ENCODE measurements at regions not wholly inside any gene's neighbourhood (a gene's known extent, or its start where the extent isn't known, plus 50 kb on each side); places are given as distances from the start of the nearest gene placed in this dataset.

DNA sequence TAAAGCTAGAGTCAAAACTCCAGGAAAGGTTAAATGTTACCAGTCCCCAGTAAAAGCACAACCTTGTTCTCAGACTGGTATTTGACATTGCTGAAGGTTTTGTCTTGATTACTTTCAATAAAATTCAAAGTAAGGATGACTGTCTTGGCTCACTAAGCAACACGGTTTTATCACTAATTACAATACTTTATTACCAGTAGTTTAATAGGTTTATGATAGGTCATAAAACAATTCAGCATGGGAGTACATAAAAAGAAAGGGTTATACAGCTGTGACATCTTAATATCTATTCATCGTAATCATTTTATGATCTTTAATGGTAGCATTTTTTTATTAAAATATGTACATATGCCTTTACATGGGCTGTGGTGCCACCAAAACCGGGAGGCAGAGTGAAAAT is 370.7 kb upstream of the IRX2 start:
- FAIRE-seq, result no peak
- Histone ChIP-seq H3K27ac (ENCODE audit: extremely low read depth, low read depth, low read length) (no peak overlapping the region), H3K36me3 (ENCODE audit: control insufficient read depth, insufficient read depth, low read length) (no peaks in the 10 kb centered on the region), H2AFZ (ENCODE audit: low read depth, low read length) (no peak overlapping the region), H3K27me3 (ENCODE audit: control insufficient read depth in 2 of 2, insufficient read depth in 2 of 2, low read length in 2 of 2) (peaks cover 5 to 28% of the 10 kb centered on the region in 2 experiments; a peak in 3 of 5 replicates), H3K4me3 (no peak overlapping the region), H3K9me3 (replicated peaks; ENCODE audit: control insufficient read depth, insufficient read depth, low read depth, low read length) (no peaks in the 10 kb centered on the region), H3K4me2 (ENCODE audit: insufficient read depth, low read length) (no peak overlapping the region), H4K20me1 (replicated peaks; ENCODE audit: control insufficient read depth, insufficient read depth, low read length) (no peaks in the 10 kb centered on the region; the same call in 1 of the 2 replicates), H3K9me1 (ENCODE audit: control insufficient read depth, insufficient read depth, low read length) (no peaks in the 10 kb centered on the region), H3K4me1 (replicated peaks in 1 of 2; ENCODE audit: control insufficient read depth in 2 of 2, insufficient read depth in 2 of 2, low read length in 2 of 2) (no peaks in the 10 kb centered on the region), H3K9ac (ENCODE audit: insufficient read depth in 1 of 2, low read depth in 2 of 2, low read length in 2 of 2) (no peak overlapping the region), H3K79me2 (ENCODE audit: control insufficient read depth, insufficient read depth, low read length) (no peaks in the 10 kb centered on the region)
- intact Hi-C loops (cut with micrococcal nuclease), result no loop called here
- CTCF ChIA-PET (ENCODE audit: low intra/inter-chr PET ratio), result no interaction called here
- ATAC-seq, result no peak
- 2% methylated on average over 3 of the region's 3 CpGs for WGBS (ENCODE audit: insufficient coverage, low coverage, missing lambda C conversion rate)
- no peak for DNase-seq (ENCODE audit: extremely low read depth in 1 of 4, low spot score in 3 of 4)
- POLR2A ChIA-PET, result no interaction called here
- BruUV-seq (replicated peaks), result no TSS peak
- in situ Hi-C loops (cut with MboI), result no loop called here
- TF ChIP-seq, protein P1, sequence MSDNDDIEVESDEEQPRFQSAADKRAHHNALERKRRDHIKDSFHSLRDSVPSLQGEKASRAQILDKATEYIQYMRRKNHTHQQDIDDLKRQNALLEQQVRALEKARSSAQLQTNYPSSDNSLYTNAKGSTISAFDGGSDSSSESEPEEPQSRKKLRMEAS (CRISPR knock-in tag; IDR thresholded peaks at IDR 0.05), result no peak

DNA sequence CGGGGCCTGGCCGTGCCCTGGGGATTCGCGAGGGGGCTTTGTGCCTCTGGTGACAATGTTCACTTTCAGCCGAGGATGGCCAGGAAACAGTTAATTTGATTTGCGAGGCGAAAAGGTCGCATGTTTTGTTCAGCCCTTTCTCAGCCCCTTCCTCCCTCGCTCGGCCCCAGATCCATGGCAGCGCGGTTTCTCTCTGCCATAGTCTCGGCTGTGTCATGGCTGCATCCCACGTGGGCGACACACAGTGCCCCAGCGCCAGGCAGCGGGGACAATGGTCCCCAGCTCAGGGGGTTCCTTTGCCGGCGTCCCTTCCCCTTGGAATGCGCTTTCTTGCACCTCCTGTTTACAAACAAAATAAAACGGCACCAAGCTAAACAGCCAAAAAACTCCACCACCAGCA is 370.3 kb upstream of the IRX2 start:
- whole genome bisulfite sequencing (ENCODE audit: insufficient coverage, low coverage, missing lambda C conversion rate), result 0% methylated on average over 21 of the region's 21 CpGs
- Histone ChIP-seq H3K9me3 (replicated peaks; ENCODE audit: control insufficient read depth, insufficient read depth, low read depth, low read length) (no peaks in the 10 kb centered on the region), H3K4me3 (no peak overlapping the region), H3K9ac (ENCODE audit: insufficient read depth in 1 of 2, low read depth in 2 of 2, low read length in 2 of 2) (no peak overlapping the region), H4K20me1 (replicated peaks; ENCODE audit: control insufficient read depth, insufficient read depth, low read length) (no peaks in the 10 kb centered on the region; the same call in 1 of the 2 replicates), H3K27me3 (ENCODE audit: control insufficient read depth in 2 of 2, insufficient read depth in 2 of 2, low read length in 2 of 2) (peaks cover 7 to 26% of the 10 kb centered on the region in 2 experiments; a peak in 3 of 5 replicates), H3K9me1 (ENCODE audit: control insufficient read depth, insufficient read depth, low read length) (no peaks in the 10 kb centered on the region), H3K27ac (ENCODE audit: extremely low read depth, low read depth, low read length) (no peak overlapping the region), H3K4me1 (replicated peaks in 1 of 2; ENCODE audit: control insufficient read depth in 2 of 2, insufficient read depth in 2 of 2, low read length in 2 of 2) (no peaks in the 10 kb centered on the region), H3K4me2 (ENCODE audit: insufficient read depth, low read length) (no peak overlapping the region), H3K36me3 (ENCODE audit: control insufficient read depth, insufficient read depth, low read length) (no peaks in the 10 kb centered on the region), H2AFZ (ENCODE audit: low read depth, low read length) (no peak overlapping the region), H3K79me2 (ENCODE audit: control insufficient read depth, insufficient read depth, low read length) (no peaks in the 10 kb centered on the region)
- FAIRE-seq (no peak), ATAC-seq (no peak), DNase-seq (ENCODE audit: extremely low read depth in 1 of 4, low spot score in 3 of 4) (no peak)
- BruUV-seq (replicated peaks), result no TSS peak
- in situ Hi-C loops (cut with MboI) (no loop called here), intact Hi-C loops (cut with micrococcal nuclease) (no loop called here)
- CTCF ChIA-PET (ENCODE audit: low intra/inter-chr PET ratio), result no interaction called here
- POLR2A ChIA-PET, result interaction anchor here (1.2 kb wide), 1 partner anchor 13 kb away, joined by 3 read pairs; no protein-coding TSS in a partner anchor
- TF ChIP-seq, protein P2, sequence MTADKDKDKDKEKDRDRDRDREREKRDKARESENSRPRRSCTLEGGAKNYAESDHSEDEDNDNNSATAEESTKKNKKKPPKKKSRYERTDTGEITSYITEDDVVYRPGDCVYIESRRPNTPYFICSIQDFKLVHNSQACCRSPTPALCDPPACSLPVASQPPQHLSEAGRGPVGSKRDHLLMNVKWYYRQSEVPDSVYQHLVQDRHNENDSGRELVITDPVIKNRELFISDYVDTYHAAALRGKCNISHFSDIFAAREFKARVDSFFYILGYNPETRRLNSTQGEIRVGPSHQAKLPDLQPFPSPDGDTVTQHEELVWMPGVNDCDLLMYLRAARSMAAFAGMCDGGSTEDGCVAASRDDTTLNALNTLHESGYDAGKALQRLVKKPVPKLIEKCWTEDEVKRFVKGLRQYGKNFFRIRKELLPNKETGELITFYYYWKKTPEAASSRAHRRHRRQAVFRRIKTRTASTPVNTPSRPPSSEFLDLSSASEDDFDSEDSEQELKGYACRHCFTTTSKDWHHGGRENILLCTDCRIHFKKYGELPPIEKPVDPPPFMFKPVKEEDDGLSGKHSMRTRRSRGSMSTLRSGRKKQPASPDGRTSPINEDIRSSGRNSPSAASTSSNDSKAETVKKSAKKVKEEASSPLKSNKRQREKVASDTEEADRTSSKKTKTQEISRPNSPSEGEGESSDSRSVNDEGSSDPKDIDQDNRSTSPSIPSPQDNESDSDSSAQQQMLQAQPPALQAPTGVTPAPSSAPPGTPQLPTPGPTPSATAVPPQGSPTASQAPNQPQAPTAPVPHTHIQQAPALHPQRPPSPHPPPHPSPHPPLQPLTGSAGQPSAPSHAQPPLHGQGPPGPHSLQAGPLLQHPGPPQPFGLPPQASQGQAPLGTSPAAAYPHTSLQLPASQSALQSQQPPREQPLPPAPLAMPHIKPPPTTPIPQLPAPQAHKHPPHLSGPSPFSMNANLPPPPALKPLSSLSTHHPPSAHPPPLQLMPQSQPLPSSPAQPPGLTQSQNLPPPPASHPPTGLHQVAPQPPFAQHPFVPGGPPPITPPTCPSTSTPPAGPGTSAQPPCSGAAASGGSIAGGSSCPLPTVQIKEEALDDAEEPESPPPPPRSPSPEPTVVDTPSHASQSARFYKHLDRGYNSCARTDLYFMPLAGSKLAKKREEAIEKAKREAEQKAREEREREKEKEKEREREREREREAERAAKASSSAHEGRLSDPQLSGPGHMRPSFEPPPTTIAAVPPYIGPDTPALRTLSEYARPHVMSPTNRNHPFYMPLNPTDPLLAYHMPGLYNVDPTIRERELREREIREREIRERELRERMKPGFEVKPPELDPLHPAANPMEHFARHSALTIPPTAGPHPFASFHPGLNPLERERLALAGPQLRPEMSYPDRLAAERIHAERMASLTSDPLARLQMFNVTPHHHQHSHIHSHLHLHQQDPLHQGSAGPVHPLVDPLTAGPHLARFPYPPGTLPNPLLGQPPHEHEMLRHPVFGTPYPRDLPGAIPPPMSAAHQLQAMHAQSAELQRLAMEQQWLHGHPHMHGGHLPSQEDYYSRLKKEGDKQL (CRISPR knock-in tag; IDR thresholded peaks at IDR 0.05; ENCODE audit: borderline replicate concordance), result no peak
- no peak for TF ChIP-seq CREB1 (IDR thresholded peaks at IDR 0.05)
- TF ChIP-seq CREB1 (CRISPR knock-in tag; IDR thresholded peaks at IDR 0.05), result no peak
- TF ChIP-seq FOSL1 (tag; conservative IDR thresholded peaks at IDR 0.05), result no peak
- TF ChIP-seq ZNF263 (CRISPR knock-in tag; IDR thresholded peaks at IDR 0.05; ENCODE audit: borderline replicate concordance), result no peak
- TF ChIP-seq SMAD1 (IDR thresholded peaks at IDR 0.05; ENCODE audit: low read depth, low read length, partially characterized antibody), result no peak
- TF ChIP-seq, protein P3, sequence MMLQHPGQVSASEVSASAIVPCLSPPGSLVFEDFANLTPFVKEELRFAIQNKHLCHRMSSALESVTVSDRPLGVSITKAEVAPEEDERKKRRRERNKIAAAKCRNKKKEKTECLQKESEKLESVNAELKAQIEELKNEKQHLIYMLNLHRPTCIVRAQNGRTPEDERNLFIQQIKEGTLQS (IDR thresholded peaks at IDR 0.05), result no peak
- TF ChIP-seq, protein P3 (CRISPR knock-in tag; conservative IDR thresholded peaks at IDR 0.05), result no peak
